ENCODE measurements at regions not wholly inside any gene's neighbourhood (a gene's known extent, or its start where the extent isn't known, plus 50 kb on each side); places are given as distances from the start of the nearest gene placed in this dataset.

DNA sequence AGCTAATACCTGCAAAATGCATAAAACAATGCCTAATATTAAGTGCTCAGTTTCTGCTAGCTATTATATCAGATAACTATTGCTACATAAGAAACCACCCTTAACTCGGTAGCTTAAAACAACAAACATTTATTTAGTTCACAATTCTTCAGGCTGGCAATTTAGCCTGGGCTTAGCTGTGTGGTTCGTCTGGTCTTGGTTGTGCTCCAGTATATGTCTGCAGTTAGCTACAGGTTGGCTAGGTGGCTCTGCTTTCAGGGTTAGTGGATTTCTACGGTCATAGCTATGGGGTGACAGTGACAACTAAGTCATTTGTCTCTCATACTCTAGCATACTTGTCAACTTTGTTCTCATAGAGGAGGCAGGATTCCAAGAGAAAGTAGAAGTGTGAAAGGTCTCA is 61.8 kb upstream of the NRP1 start:
- TF ChIP-seq, protein P1, sequence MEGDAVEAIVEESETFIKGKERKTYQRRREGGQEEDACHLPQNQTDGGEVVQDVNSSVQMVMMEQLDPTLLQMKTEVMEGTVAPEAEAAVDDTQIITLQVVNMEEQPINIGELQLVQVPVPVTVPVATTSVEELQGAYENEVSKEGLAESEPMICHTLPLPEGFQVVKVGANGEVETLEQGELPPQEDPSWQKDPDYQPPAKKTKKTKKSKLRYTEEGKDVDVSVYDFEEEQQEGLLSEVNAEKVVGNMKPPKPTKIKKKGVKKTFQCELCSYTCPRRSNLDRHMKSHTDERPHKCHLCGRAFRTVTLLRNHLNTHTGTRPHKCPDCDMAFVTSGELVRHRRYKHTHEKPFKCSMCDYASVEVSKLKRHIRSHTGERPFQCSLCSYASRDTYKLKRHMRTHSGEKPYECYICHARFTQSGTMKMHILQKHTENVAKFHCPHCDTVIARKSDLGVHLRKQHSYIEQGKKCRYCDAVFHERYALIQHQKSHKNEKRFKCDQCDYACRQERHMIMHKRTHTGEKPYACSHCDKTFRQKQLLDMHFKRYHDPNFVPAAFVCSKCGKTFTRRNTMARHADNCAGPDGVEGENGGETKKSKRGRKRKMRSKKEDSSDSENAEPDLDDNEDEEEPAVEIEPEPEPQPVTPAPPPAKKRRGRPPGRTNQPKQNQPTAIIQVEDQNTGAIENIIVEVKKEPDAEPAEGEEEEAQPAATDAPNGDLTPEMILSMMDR (optimal IDR thresholded peaks at IDR 0.05 in 1 of 3, IDR thresholded peaks at IDR 0.05 in 1 of 3, conservative IDR thresholded peaks at IDR 0.05 in 1 of 3; ENCODE audit: extremely low read depth in 1 of 3, insufficient read depth in 2 of 3, low read length in 3 of 3), result no peak
- no peak for TF ChIP-seq EZH2 (IDR thresholded peaks at IDR 0.05; ENCODE audit: low read length)

All from keratinocyte (primary cell).